ENCODE measurements at regions not wholly inside any gene's neighbourhood (a gene's known extent, or its start where the extent isn't known, plus 50 kb on each side); places are given as distances from the start of the nearest gene placed in this dataset.

- WGBS, 2 donors = 88 to 96% methylated on average over 1 of the region's 1 CpG
- Histone ChIP-seq H3K9me3 (ENCODE audit: control insufficient read depth in 4 of 4, insufficient read depth in 3 of 4, low read length in 3 of 4) (peaks cover 0 to 2% (median 0%) of the 10 kb centered on the region in 4 donors), H3K4me3 (no peak overlapping the region), H3K9ac (ENCODE audit: insufficient read depth in 1 of 2, low read length in 2 of 2) (no peak overlapping the region), H3K27ac (ENCODE audit: low read depth in 1 of 2, low read length in 1 of 2) (no peak overlapping the region), H3K27me3 (ENCODE audit: control insufficient read depth in 3 of 3, insufficient read depth in 3 of 3, low read length in 2 of 3) (no peaks in the 10 kb centered on the region), H3K36me3 (ENCODE audit: control insufficient read depth in 4 of 4, insufficient read depth in 4 of 4, low read length in 4 of 4) (no peaks in the 10 kb centered on the region), H3K4me1 (ENCODE audit: control insufficient read depth in 5 of 5, insufficient read depth in 5 of 5, low read length in 5 of 5) (peaks cover 0 to 6% (median 0%) of the 10 kb centered on the region in 5 donors)
- TF ChIP-seq CTCF (IDR thresholded peaks at IDR 0.05; ENCODE audit: control extremely low read depth, extremely low read depth) = no peak
- no peak for DNase-seq
- no peak for ATAC-seq (ENCODE audit: insufficient read depth, low FRiP score)
These were observed 525.6 kb upstream of the SEMA6A start for GRCh38 chr5:117100176-117100575.

- no peak overlapping the region for H3K9ac ChIP-seq (ENCODE audit: insufficient read depth in 1 of 2, low read length in 2 of 2)
- no peaks in the 10 kb centered on the region for H3K27me3 ChIP-seq (ENCODE audit: control insufficient read depth in 3 of 3, insufficient read depth in 3 of 3, low read length in 2 of 3)
- H3K36me3 ChIP-seq (ENCODE audit: control insufficient read depth in 4 of 4, insufficient read depth in 4 of 4, low read length in 4 of 4) = no peaks in the 10 kb centered on the region
- no peak for ATAC-seq (ENCODE audit: insufficient read depth, low FRiP score)
- 89 to 95% methylated on average over 3 of the region's 3 CpGs for WGBS, 2 donors
- TF ChIP-seq CTCF (IDR thresholded peaks at IDR 0.05; ENCODE audit: control extremely low read depth, extremely low read depth) = no peak
- DNase-seq = no peak
- H3K9me3 ChIP-seq (ENCODE audit: control insufficient read depth in 4 of 4, insufficient read depth in 3 of 4, low read length in 3 of 4) = peaks cover 0 to 2% (median 0%) of the 10 kb centered on the region in 4 donors
- H3K27ac ChIP-seq (ENCODE audit: low read depth in 1 of 2, low read length in 1 of 2) = no peak overlapping the region
- H3K4me1 ChIP-seq (ENCODE audit: control insufficient read depth in 5 of 5, insufficient read depth in 5 of 5, low read length in 5 of 5) = peaks cover 0 to 5% (median 0%) of the 10 kb centered on the region in 5 donors
- no peak overlapping the region for H3K4me3 ChIP-seq
These were observed 523.5 kb upstream of the SEMA6A start for GRCh38 chr5:117098094-117098493.

- DNase-seq = peak in 1 of 3 donors; percentile 9
- H3K4me1 ChIP-seq (ENCODE audit: control insufficient read depth in 5 of 5, insufficient read depth in 5 of 5, low read length in 5 of 5) = peaks cover 0 to 5% (median 0%) of the 10 kb centered on the region in 5 donors
- H3K27ac ChIP-seq (ENCODE audit: low read depth in 1 of 2, low read length in 1 of 2) = no peak overlapping the region
- no peaks in the 10 kb centered on the region for H3K27me3 ChIP-seq (ENCODE audit: control insufficient read depth in 3 of 3, insufficient read depth in 3 of 3, low read length in 2 of 3)
- no peak overlapping the region for H3K4me3 ChIP-seq
- no peak for ATAC-seq (ENCODE audit: insufficient read depth, low FRiP score)
- no peaks in the 10 kb centered on the region for H3K36me3 ChIP-seq (ENCODE audit: control insufficient read depth in 4 of 4, insufficient read depth in 4 of 4, low read length in 4 of 4)
- H3K9me3 ChIP-seq (ENCODE audit: control insufficient read depth in 4 of 4, insufficient read depth in 3 of 4, low read length in 3 of 4) = peaks cover 0 to 2% (median 0%) of the 10 kb centered on the region in 4 donors
- H3K9ac ChIP-seq (ENCODE audit: insufficient read depth in 1 of 2, low read length in 2 of 2) = no peak overlapping the region
- no peak for TF ChIP-seq CTCF (IDR thresholded peaks at IDR 0.05; ENCODE audit: control extremely low read depth, extremely low read depth)
- WGBS, 2 donors = 79 to 84% methylated on average over 10 of the region's 10 CpGs
These were observed 521.0 kb upstream of the SEMA6A start for GRCh38 chr5:117095346-117096332.
